Astrocyte (in vitro differentiated cells and primary cell): ENCODE measurements at regions not wholly inside any gene's neighbourhood (a gene's known extent, or its start where the extent isn't known, plus 50 kb on each side); places are given as distances from the start of the nearest gene placed in this dataset.
"Not testable (repeated sequence)": the region's sequence is repeated elsewhere in the genome, so short reads cannot be mapped to it uniquely, and the experiment has no call there.

Experiments
- CTCF ChIP-seq: IDR thresholded peaks from 2 replicates; pipeline ENCODE4 v1.5.1; 2011; ENCODE audit warnings: low read depth, mild to moderate bottlenecking, inconsistent platforms, low read length, moderate library complexity; ENCODE audit not compliant: insufficient read depth
- EZH2 ChIP-seq: IDR thresholded peaks from 2 replicates; pipeline ENCODE4 v1.6.1; 2012; ENCODE audit warnings: mild to moderate bottlenecking, low read length, inconsistent platforms; ENCODE audit not compliant: insufficient read depth

GRCh38 chr16:22576506-22576905 is 65.8 kb downstream of the NPIPB5 start:
- TF ChIP-seq CTCF, EZH2: not testable (repeated sequence)
